ENCODE measurements at regions not wholly inside any gene's neighbourhood (a gene's known extent, or its start where the extent isn't known, plus 50 kb on each side); places are given as distances from the start of the nearest gene placed in this dataset.
A peak's percentile ranks its signal among the peaks of the same experiment; 100 is the strongest.

- TF ChIP-seq EZH2phosphoT487 (IDR thresholded peaks at IDR 0.05; ENCODE audit: insufficient read depth, low read depth) = peak; percentile 92
- TF ChIP-seq EZH2 (IDR thresholded peaks at IDR 0.05; ENCODE audit: insufficient read depth, poor library complexity, severe bottlenecking) = no peak
These were observed 156.7 kb downstream of the TMTC3 start for GRCh38 chr12:88298761-88299242.

Data from GM23248 (cell line).